Prostate gland (tissue), 2 donors: ENCODE measurements at regions not wholly inside any gene's neighbourhood (a gene's known extent, or its start where the extent isn't known, plus 50 kb on each side); places are given as distances from the start of the nearest gene placed in this dataset.

Experiments
- DNase-seq: peaks from one replicate; pipeline ENCODE4 v3.0.0-alpha.2; 2019; ENCODE audit warnings: low spot score
- H3K27ac ChIP-seq, 2 donors: fragments of 200-600 bp; sonication (generic); 2 replicates each; pipeline ENCODE4 v1.5.1; 2017 to 2019
- H3K27me3 ChIP-seq: fragments of 200-600 bp; sonication (generic); replicated peaks from 2 replicates; pipeline ENCODE4 v1.5.1; 2019; ENCODE audit not compliant: insufficient read depth
- H3K36me3 ChIP-seq, 2 donors: fragments of 200-600 bp; sonication (generic); 1 replicate in 1 of 2; 2 replicates in 1 of 2; pipeline versions ENCODE4 v1.5.1 to v1.8.1; 2017 to 2019
- H3K4me1 ChIP-seq: fragments of 200-600 bp; sonication (generic); replicated peaks from 2 replicates; pipeline ENCODE4 v1.5.1; 2019
- H3K4me3 ChIP-seq, 2 donors: fragments of 200-600 bp; sonication (generic); 2 replicates each; pipeline ENCODE4 v1.5.1; 2017 to 2019
- H3K9me3 ChIP-seq: fragments of 200-600 bp; sonication (generic); 2 replicates; pipeline ENCODE4 v1.5.1; 2017
- CTCF ChIP-seq, 4 experiments: fragments of 200-600 bp in 2 of 4; fragments of 450-650 bp in 2 of 4; sonication (generic) in 2 of 4; IDR thresholded peaks; 1 replicate in 3 of 4; 2 replicates in 1 of 4; pipeline ENCODE4 v1.5.1; 2016 to 2019; ENCODE audit warnings: antibody characterized with exemption in 4 of 4, mild to moderate bottlenecking in 2 of 4, moderate library complexity in 2 of 4
- POLR2A ChIP-seq: fragments of 450-650 bp; IDR thresholded peaks from one replicate; pipeline ENCODE4 v1.6.1; 2016; ENCODE audit warnings: antibody characterized with exemption, mild to moderate bottlenecking
- POLR2AphosphoS5 ChIP-seq: sonication (generic); formaldehyde crosslinking; IDR thresholded peaks from one replicate; pipeline ENCODE4 v1.6.1; 2017; ENCODE audit warnings: antibody characterized with exemption
- WGBS: methylation state at CpG from one replicate; pipeline ENCODE4 v1.1.5; 2018; 5-methylcytosine and 5-hydroxymethylcytosine counted together
- intact Hi-C: fragments of 100-400 bp; cut with DNase I; formaldehyde crosslinking; loops from one replicate; pipeline ENCODE4 v1.14.2; 2022

GRCh38 chr2:19762142-19762541 is 139.6 kb downstream of the TTC32 start:
- Histone ChIP-seq H3K36me3 (no peaks in the 10 kb centered on the region), H3K27ac (no peak overlapping the region), H3K4me1 (peaks cover 4% of the 10 kb centered on the region), H3K9me3 (no peaks in the 10 kb centered on the region), H3K27me3 (no peaks in the 10 kb centered on the region), H3K4me3 (no peak overlapping the region)
- no peak for DNase-seq
- no peak for TF ChIP-seq CTCF (IDR thresholded peaks at IDR 0.05)
- TF ChIP-seq POLR2AphosphoS5 = no peak
- TF ChIP-seq POLR2A = no peak
- intact Hi-C loops = no loop called here
- 95% methylated on average over 1 of the region's 1 CpG for WGBS

GRCh38 chr2:19759880-19760279 is 141.9 kb downstream of the TTC32 start:
- no peaks in the 10 kb centered on the region for H3K9me3 ChIP-seq
- intact Hi-C loops = loop anchor here (10.0 kb wide), 1 partner anchor 1245 kb away; no protein-coding TSS in a partner anchor
- DNase-seq = no peak
- no peaks in the 10 kb centered on the region for H3K27me3 ChIP-seq
- H3K4me1 ChIP-seq = peaks cover 4% of the 10 kb centered on the region
- no peaks in the 10 kb centered on the region for H3K36me3 ChIP-seq
- no peak for TF ChIP-seq POLR2AphosphoS5
- no peak for TF ChIP-seq POLR2A
- no peak for TF ChIP-seq CTCF (IDR thresholded peaks at IDR 0.05)
- H3K4me3 ChIP-seq = no peak overlapping the region
- no peak overlapping the region for H3K27ac ChIP-seq
- WGBS = 78% methylated on average over 6 of the region's 6 CpGs

GRCh38 chr2:19758658-19759057 is 143.1 kb downstream of the TTC32 start:
- no peak for TF ChIP-seq POLR2A
- peak; percentile 18 for TF ChIP-seq POLR2AphosphoS5
- TF ChIP-seq CTCF (IDR thresholded peaks at IDR 0.05) = no peak

GRCh38 chr2:19757586-19757985 is 144.2 kb downstream of the TTC32 start:
- no peak for TF ChIP-seq CTCF (IDR thresholded peaks at IDR 0.05)
- TF ChIP-seq POLR2AphosphoS5 = no peak
- no peak for TF ChIP-seq POLR2A
- no peak overlapping the region for H3K4me3 ChIP-seq
- WGBS = 54% methylated on average over 3 of the region's 3 CpGs
- no peaks in the 10 kb centered on the region for H3K4me1 ChIP-seq
- no peaks in the 10 kb centered on the region for H3K36me3 ChIP-seq
- no peaks in the 10 kb centered on the region for H3K27me3 ChIP-seq
- intact Hi-C loops = loop anchor here (10.0 kb wide), 1 partner anchor 1243 kb away; no protein-coding TSS in a partner anchor
- no peaks in the 10 kb centered on the region for H3K9me3 ChIP-seq
- H3K27ac ChIP-seq = no peak overlapping the region
- DNase-seq = no peak

More at GRCh38 chr2:19758658-19759057, 143.1 kb downstream of the TTC32 start:
- 55% methylated on average over 5 of the region's 5 CpGs for WGBS
- Histone ChIP-seq H3K4me3 (no peak overlapping the region), H3K9me3 (no peaks in the 10 kb centered on the region), H3K4me1 (no peaks in the 10 kb centered on the region), H3K36me3 (no peaks in the 10 kb centered on the region), H3K27me3 (no peaks in the 10 kb centered on the region), H3K27ac (no peak overlapping the region)
- intact Hi-C loops = loop anchor here (10.0 kb wide), 1 partner anchor 1244 kb away; no protein-coding TSS in a partner anchor
- no peak for DNase-seq

- no peak for TF ChIP-seq POLR2A
- no peak for TF ChIP-seq CTCF (IDR thresholded peaks at IDR 0.05)
- no peak for TF ChIP-seq POLR2AphosphoS5
- no peak for DNase-seq
- 65% methylated on average over 10 of the region's 10 CpGs for WGBS
Observed at GRCh38 chr2:19754907-19755306, 146.9 kb downstream of the TTC32 start.

More at GRCh38 chr2:19754907-19755306, 146.9 kb downstream of the TTC32 start:
- intact Hi-C loops = loop anchor here (10.0 kb wide), 1 partner anchor 1240 kb away; no protein-coding TSS in a partner anchor
- Histone ChIP-seq H3K4me1 (no peaks in the 10 kb centered on the region), H3K27me3 (no peaks in the 10 kb centered on the region), H3K27ac (no peak overlapping the region), H3K4me3 (no peak overlapping the region), H3K36me3 (no peaks in the 10 kb centered on the region), H3K9me3 (no peaks in the 10 kb centered on the region)
